GM19438 (cell line): ENCODE measurements at regions not wholly inside any gene's neighbourhood (a gene's known extent, or its start where the extent isn't known, plus 50 kb on each side); places are given as distances from the start of the nearest gene placed in this dataset.

Experiments used
- ATAC-seq: cut with Tn5 transposase; IDR thresholded peaks from one replicate; pipeline ENCODE4 v1.9.1; 2021; ENCODE audit warnings: low read depth; ENCODE audit not compliant: unreplicated experiment

DNA sequence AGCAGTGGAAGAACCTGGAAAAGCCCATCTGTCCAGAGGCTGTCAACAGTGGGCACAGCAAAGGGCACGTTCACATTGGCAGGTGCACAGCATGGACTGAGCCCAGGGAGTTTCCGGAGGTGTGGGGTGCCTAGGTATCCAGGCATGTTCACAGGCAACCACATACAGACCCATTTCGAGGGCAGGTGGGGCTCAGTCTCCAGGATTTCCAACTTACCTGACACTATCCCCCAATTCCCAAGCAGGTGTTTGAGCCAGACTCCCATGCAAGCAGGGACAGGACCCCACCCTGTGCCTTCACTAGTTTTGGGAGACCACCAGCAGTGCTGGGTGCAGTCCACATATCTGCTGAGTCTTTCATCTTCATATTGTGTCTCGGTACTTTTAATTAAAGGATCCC lies 65.0 kb upstream of the IRF2BP2 start:
- no peak for ATAC-seq

- ATAC-seq, result no peak
Observed at GRCh38 chr1:234674218-234674815, 64.3 kb upstream of the IRF2BP2 start.

GRCh38 chr1:234672349-234673135 lies 62.6 kb upstream of the IRF2BP2 start:
- no peak for ATAC-seq

- no peak for ATAC-seq
Observed at GRCh38 chr1:234670967-234671626, 61.1 kb upstream of the IRF2BP2 start.

DNA sequence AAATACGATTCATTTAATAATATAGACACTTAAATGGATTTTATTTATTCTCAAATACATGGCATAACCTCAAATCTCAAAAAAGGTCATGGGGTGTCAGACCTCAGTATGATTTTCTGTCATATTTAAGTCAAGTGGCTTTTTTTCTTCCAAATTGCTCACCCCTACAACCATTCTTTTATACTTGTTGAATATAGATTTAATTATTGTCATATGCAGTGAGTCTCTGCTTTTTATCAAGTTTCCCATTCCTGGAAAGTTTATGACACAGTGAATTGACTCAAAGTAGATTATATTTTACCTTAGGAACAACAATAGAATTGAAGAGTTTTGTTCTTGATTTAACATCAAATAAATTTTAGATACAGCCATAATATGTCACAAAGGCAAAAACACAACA lies 59.5 kb upstream of the IRF2BP2 start:
- no peak for ATAC-seq

DNA sequence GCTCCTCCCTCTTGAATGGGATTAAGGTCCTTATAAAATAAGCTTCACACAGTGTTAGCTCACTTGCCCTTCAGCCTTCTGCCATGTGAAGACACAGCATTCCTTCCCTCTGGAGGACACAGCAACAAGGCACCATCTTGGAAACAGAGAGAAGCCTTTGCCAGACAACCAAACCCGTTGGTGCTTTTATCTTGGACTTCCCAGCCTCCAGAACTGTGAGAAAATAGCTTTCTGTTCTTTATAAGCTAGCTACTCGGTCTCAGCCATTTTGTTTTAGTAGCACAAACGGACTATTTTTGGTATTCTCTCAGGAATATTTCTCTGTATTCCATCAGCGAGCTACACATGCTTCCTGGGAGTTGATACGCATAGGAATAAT lies 58.6 kb upstream of the IRF2BP2 start:
- no peak for ATAC-seq

DNA sequence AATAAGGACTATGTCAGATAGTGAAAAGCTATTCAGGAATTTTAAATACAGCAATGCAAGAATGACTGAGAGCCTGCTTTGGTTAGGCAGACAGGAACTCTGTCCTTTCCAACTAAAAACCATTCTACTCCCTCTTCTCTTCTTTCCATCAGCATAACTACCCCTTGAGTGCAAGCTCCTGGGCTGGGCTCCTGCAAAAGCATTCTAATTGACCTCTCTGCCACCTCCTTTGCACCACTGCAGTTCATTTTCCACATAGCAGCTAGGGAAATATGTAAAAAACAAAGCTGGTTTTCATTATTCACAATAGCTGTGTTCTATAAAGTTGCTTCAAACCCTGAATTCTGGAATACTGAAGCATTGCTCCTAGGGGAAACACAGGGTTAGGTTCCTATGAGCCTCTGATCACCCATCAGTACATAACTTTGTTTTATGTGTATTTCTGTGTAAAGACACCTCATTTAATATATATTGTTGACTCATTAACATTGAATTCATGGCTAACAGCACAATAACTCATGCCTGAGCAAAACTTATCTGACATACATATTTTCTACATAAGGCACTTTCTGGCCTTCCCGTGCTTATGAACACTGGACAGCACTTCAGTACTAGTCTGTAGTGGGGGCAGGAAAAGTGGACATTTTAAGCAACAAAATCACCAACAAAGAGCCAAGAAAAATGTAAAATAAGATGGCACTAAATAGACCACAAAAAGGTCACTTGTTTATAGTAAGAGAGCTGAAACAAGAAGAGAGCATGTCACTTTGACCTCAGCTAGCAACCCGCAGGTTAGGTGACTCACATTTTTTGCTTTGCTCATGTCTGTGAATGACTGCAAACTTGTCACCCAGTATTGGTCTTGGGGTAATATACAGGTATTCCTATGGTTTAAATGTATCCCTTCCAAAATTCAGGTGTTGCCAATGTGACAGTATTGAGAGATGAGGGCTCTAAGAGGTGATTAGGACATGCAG lies 57.9 kb upstream of the IRF2BP2 start:
- ATAC-seq, result no peak

- ATAC-seq, result no peak
Observed at GRCh38 chr1:234666761-234667160, 56.8 kb upstream of the IRF2BP2 start.

- no peak for ATAC-seq
Observed at GRCh38 chr1:234665975-234666605, 56.1 kb upstream of the IRF2BP2 start.

GRCh38 chr1:234662148-234662547 lies 52.2 kb upstream of the IRF2BP2 start:
- ATAC-seq, result no peak

GRCh38 chr1:234661317-234661928 lies 51.4 kb upstream of the IRF2BP2 start:
- ATAC-seq, result no peak

DNA sequence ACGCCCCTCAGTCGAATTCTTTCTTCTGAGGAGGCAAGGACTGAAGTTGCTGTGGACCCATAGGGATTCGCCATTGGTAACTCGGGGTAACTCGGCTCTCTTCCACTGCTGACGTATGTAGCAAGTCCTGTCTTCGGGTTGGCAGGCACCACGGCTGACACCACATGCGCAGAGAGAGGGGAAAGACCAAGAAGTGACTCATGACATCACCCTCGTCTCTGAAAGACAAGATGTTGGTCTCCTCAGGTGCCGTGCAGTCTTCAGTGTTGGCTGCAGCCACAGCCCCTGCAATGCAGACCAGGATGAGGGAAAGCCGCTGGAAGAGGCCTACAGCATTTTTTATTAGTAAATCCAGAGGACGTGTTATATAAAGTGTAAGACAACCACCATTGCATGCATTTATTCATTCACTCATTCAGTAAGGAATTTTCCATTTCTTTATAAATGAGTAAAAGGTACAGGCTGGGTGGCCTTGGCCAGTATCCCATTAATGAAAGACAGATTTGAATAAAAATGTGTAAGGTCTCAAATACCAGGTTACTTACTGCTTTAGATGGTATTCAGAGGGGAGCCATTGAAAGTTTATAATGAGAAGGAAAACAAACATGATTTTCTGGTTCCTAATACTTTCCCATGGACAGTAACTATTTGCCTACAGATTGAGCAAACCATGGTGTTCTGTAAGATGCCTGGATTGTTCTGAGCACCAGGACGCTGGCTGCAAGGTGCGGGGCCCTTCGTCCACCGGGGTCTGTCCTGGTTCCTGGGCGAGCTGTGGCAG lies 50.7 kb upstream of the IRF2BP2 start:
- no peak for ATAC-seq
